DND-41 (cell line): ENCODE measurements at regions not wholly inside any gene's neighbourhood (a gene's known extent, or its start where the extent isn't known, plus 50 kb on each side); places are given as distances from the start of the nearest gene placed in this dataset.

Experiments used
- EZH2 ChIP-seq: IDR thresholded peaks from 3 replicates; pipeline ENCODE4 v1.6.1; 2012; ENCODE audit warnings: borderline replicate concordance, low read depth, mild to moderate bottlenecking, moderate library complexity, low read length, inconsistent platforms; ENCODE audit not compliant: severe bottlenecking
- TF ChIP-seq, protein P1 (sequence below): IDR thresholded peaks from 2 replicates; pipeline ENCODE4 v1.5.1; 2012; ENCODE audit warnings: borderline replicate concordance, low read length, moderate library complexity, mild to moderate bottlenecking; ENCODE audit not compliant: poor library complexity, severe bottlenecking; ENCODE audit errors: extremely low read depth

GRCh38 chr16:55047331-55047730 lies 116.7 kb downstream of the IRX5 start:
- TF ChIP-seq, protein P1, sequence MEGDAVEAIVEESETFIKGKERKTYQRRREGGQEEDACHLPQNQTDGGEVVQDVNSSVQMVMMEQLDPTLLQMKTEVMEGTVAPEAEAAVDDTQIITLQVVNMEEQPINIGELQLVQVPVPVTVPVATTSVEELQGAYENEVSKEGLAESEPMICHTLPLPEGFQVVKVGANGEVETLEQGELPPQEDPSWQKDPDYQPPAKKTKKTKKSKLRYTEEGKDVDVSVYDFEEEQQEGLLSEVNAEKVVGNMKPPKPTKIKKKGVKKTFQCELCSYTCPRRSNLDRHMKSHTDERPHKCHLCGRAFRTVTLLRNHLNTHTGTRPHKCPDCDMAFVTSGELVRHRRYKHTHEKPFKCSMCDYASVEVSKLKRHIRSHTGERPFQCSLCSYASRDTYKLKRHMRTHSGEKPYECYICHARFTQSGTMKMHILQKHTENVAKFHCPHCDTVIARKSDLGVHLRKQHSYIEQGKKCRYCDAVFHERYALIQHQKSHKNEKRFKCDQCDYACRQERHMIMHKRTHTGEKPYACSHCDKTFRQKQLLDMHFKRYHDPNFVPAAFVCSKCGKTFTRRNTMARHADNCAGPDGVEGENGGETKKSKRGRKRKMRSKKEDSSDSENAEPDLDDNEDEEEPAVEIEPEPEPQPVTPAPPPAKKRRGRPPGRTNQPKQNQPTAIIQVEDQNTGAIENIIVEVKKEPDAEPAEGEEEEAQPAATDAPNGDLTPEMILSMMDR = no peak
- no peak for TF ChIP-seq EZH2
